OCI-LY1 (cell line): ENCODE measurements at regions not wholly inside any gene's neighbourhood (a gene's known extent, or its start where the extent isn't known, plus 50 kb on each side); places are given as distances from the start of the nearest gene placed in this dataset.

Experiments used
- H2AFZ ChIP-seq: fragments of 200-600 bp; sonication (generic), shearing (Covaris generic); 2 replicates; pipeline ENCODE4 v1.6.0; 2014; ENCODE audit warnings: antibody characterized with exemption, mild to moderate bottlenecking, low read length
- H3F3A ChIP-seq: fragments of 200-600 bp; sonication (generic), shearing (Covaris generic); 2 replicates; pipeline ENCODE4 v1.6.0; 2014; ENCODE audit warnings: mild to moderate bottlenecking, antibody characterized with exemption, low read length, moderate library complexity; ENCODE audit not compliant: insufficient read depth
- H3K27ac ChIP-seq: fragments of 200-600 bp; sonication (generic); 2 replicates; pipeline ENCODE4 v1.5.1; 2014; ENCODE audit warnings: low read length, mixed run types, mild to moderate bottlenecking, low read depth; ENCODE audit not compliant: poor library complexity, severe bottlenecking
- H3K27me3 ChIP-seq: fragments of 200-600 bp; sonication (generic); 2 replicates; pipeline ENCODE4 v1.6.0; 2014; ENCODE audit warnings: antibody characterized with exemption, mild to moderate bottlenecking, low read length, moderate library complexity; ENCODE audit not compliant: insufficient read depth
- H3K36me3 ChIP-seq: fragments of 200-600 bp; sonication (generic); 2 replicates; pipeline ENCODE4 v1.6.1; 2014; ENCODE audit warnings: mild to moderate bottlenecking, antibody characterized with exemption, low read length, moderate library complexity, mixed read lengths; ENCODE audit not compliant: insufficient read depth
- H3K4me1 ChIP-seq: fragments of 200-600 bp; sonication (generic); 2 replicates; pipeline ENCODE4 v1.5.1; 2014; ENCODE audit warnings: mild to moderate bottlenecking, low read length, moderate library complexity; ENCODE audit not compliant: insufficient read depth, severe bottlenecking
- H3K4me2 ChIP-seq: fragments of 200-600 bp; sonication (generic), shearing (Covaris generic); 2 replicates; pipeline ENCODE4 v1.6.1; 2014; ENCODE audit warnings: low read length
- H3K4me3 ChIP-seq: fragments of 200-600 bp; sonication (generic); 2 replicates; pipeline ENCODE4 v1.5.1; 2014; ENCODE audit warnings: low read length, low read depth, mild to moderate bottlenecking, mixed read lengths; ENCODE audit not compliant: poor library complexity, severe bottlenecking
- H3K79me2 ChIP-seq: fragments of 200-600 bp; shearing (Covaris generic); 2 replicates; pipeline ENCODE4 v1.6.1; 2016; ENCODE audit warnings: mixed run types, low read length, mixed read lengths; ENCODE audit not compliant: insufficient read depth
- H3K9ac ChIP-seq: fragments of 200-600 bp; sonication (generic), shearing (Covaris generic); 2 replicates; pipeline ENCODE4 v1.6.1; 2014; ENCODE audit warnings: mild to moderate bottlenecking, low read length, mixed read lengths
- H3K9me2 ChIP-seq: fragments of 200-600 bp; sonication (generic), shearing (Covaris generic); 2 replicates; pipeline ENCODE4 v1.6.1; 2014; ENCODE audit warnings: low read depth, mild to moderate bottlenecking, low read length, mixed read lengths
- H3K9me3 ChIP-seq: fragments of 200-600 bp; shearing (Covaris generic); 2 replicates; pipeline ENCODE4 v1.6.1; 2014; ENCODE audit warnings: low read length, mixed read lengths
- H4K20me1 ChIP-seq: fragments of 200-600 bp; sonication (generic), shearing (Covaris generic); 2 replicates; pipeline ENCODE4 v1.6.0; 2016; ENCODE audit warnings: mild to moderate bottlenecking, low read length; ENCODE audit not compliant: insufficient read depth
- CTCF ChIP-seq: fragments of 200-600 bp; sonication (generic), shearing (Covaris generic); IDR thresholded peaks from 2 replicates; pipeline ENCODE4 v1.5.1; 2017; ENCODE audit warnings: mild to moderate bottlenecking, antibody characterized with exemption, low read length, moderate library complexity, mixed read lengths
- EZH2 ChIP-seq: fragments of 200-600 bp; sonication (generic), shearing (Covaris generic); IDR thresholded peaks from 2 replicates; pipeline ENCODE4 v1.8.0; 2017; ENCODE audit warnings: borderline replicate concordance, mixed run types, mild to moderate bottlenecking, antibody characterized with exemption, low read length, moderate library complexity, mixed read lengths

- Histone ChIP-seq H3K9me2 (no peaks in the 10 kb centered on the region), H3K79me2 (no peaks in the 10 kb centered on the region), H2AFZ (no peak overlapping the region), H3K4me3 (no peak overlapping the region), H3K4me1 (no peaks in the 10 kb centered on the region), H3K4me2 (no peak overlapping the region), H3K9me3 (no peaks in the 10 kb centered on the region), H3K27me3 (0 out of 2 replicates have a peak, but pooled peaks cover 6% of the 10 kb centered on the region), H3K9ac (no peak overlapping the region), H3F3A (no peaks in the 10 kb centered on the region), H4K20me1 (no peaks in the 10 kb centered on the region), H3K36me3 (no peaks in the 10 kb centered on the region), H3K27ac (no peak overlapping the region)
- TF ChIP-seq CTCF (no peak), EZH2 (no peak)
Measured at GRCh38 chr2:129812654-129813053, 166.8 kb upstream of the RAB6C start.

GRCh38 chr2:129813404-129813803, 166.1 kb upstream of the RAB6C start:
- Histone ChIP-seq H3K36me3 (no peaks in the 10 kb centered on the region), H3K9ac (no peak overlapping the region), H3K9me2 (no peaks in the 10 kb centered on the region), H3K4me2 (no peak overlapping the region), H3K4me3 (no peak overlapping the region), H3K9me3 (no peaks in the 10 kb centered on the region), H3K27me3 (0 out of 2 replicates have a peak, but pooled peaks cover 6% of the 10 kb centered on the region), H4K20me1 (no peaks in the 10 kb centered on the region), H3K79me2 (no peaks in the 10 kb centered on the region), H3K27ac (no peak overlapping the region), H3F3A (no peaks in the 10 kb centered on the region), H3K4me1 (no peaks in the 10 kb centered on the region), H2AFZ (no peak overlapping the region)
- peak; percentile 37; the same call in 1 of the 2 replicates for TF ChIP-seq CTCF
- TF ChIP-seq EZH2, result no peak

GRCh38 chr2:129816813-129817574, 162.5 kb upstream of the RAB6C start:
- TF ChIP-seq EZH2, result no peak
- no peak for TF ChIP-seq CTCF
- H3K9ac ChIP-seq, result no peak overlapping the region

More at GRCh38 chr2:129816813-129817574, 162.5 kb upstream of the RAB6C start:
- Histone ChIP-seq H3K9me3 (no peaks in the 10 kb centered on the region), H3K79me2 (no peaks in the 10 kb centered on the region), H3K4me2 (no peak overlapping the region), H3K9me2 (no peaks in the 10 kb centered on the region), H3K27me3 (no peaks in the 10 kb centered on the region), H3K27ac (no peak overlapping the region), H2AFZ (no peak overlapping the region), H3K4me3 (no peak overlapping the region), H3K36me3 (no peaks in the 10 kb centered on the region), H3K4me1 (no peaks in the 10 kb centered on the region), H4K20me1 (no peaks in the 10 kb centered on the region), H3F3A (no peaks in the 10 kb centered on the region)
